DOHH2 (cell line): ENCODE measurements at regions not wholly inside any gene's neighbourhood (a gene's known extent, or its start where the extent isn't known, plus 50 kb on each side); places are given as distances from the start of the nearest gene placed in this dataset.

Source experiments
- H3F3A ChIP-seq: fragments of 200-600 bp; sonication (generic), shearing (Covaris generic); 2 replicates; pipeline ENCODE4 v1.6.0; 2016; ENCODE audit warnings: antibody characterized with exemption, mild to moderate bottlenecking; ENCODE audit not compliant: control insufficient read depth, insufficient read depth
- H3K27ac ChIP-seq: fragments of 200-600 bp; sonication (generic); 2 replicates; pipeline ENCODE4 v1.5.1; 2014; ENCODE audit warnings: low read depth, mild to moderate bottlenecking, low read length, moderate library complexity
- H3K27me3 ChIP-seq: fragments of 200-600 bp; sonication (generic); 2 replicates; pipeline ENCODE4 v1.6.1; 2014; ENCODE audit warnings: mild to moderate bottlenecking, low read length, mixed read lengths; ENCODE audit not compliant: control insufficient read depth
- H3K36me3 ChIP-seq: fragments of 200-600 bp; sonication (generic); 2 replicates; pipeline ENCODE4 v1.6.1; 2014; ENCODE audit warnings: mild to moderate bottlenecking, low read length, moderate library complexity, mixed read lengths; ENCODE audit not compliant: control insufficient read depth
- H3K4me1 ChIP-seq: fragments of 200-600 bp; sonication (generic); 2 replicates; pipeline ENCODE4 v1.6.1; 2014; ENCODE audit warnings: mild to moderate bottlenecking, low read length, mixed read lengths; ENCODE audit not compliant: control insufficient read depth
- H3K4me2 ChIP-seq: fragments of 200-600 bp; sonication (generic); 2 replicates; pipeline ENCODE4 v1.6.0; 2014; ENCODE audit warnings: mild to moderate bottlenecking, low read length, moderate library complexity
- H3K4me3 ChIP-seq: fragments of 200-600 bp; sonication (generic); 2 replicates; pipeline ENCODE4 v1.5.1; 2014; ENCODE audit warnings: mild to moderate bottlenecking, low read length, mixed read lengths
- H3K79me2 ChIP-seq: fragments of 200-600 bp; sonication (generic); 2 replicates; pipeline ENCODE4 v1.6.1; 2014; ENCODE audit warnings: mild to moderate bottlenecking, low read length, mixed read lengths; ENCODE audit not compliant: control insufficient read depth
- H3K9me2 ChIP-seq: fragments of 200-600 bp; sonication (generic); replicated peaks from 2 replicates; pipeline ENCODE4 v1.6.1; 2014; ENCODE audit warnings: mild to moderate bottlenecking, low read length, mixed read lengths; ENCODE audit not compliant: control insufficient read depth
- H3K9me3 ChIP-seq: fragments of 200-600 bp; sonication (generic); 2 replicates; pipeline ENCODE4 v1.6.1; 2014; ENCODE audit warnings: antibody characterized with exemption, low read length, mixed read lengths; ENCODE audit not compliant: control insufficient read depth, insufficient read depth
- H4K20me1 ChIP-seq: fragments of 200-600 bp; sonication (generic); 2 replicates; pipeline ENCODE4 v1.6.0; 2014; ENCODE audit warnings: low read depth, mild to moderate bottlenecking, antibody characterized with exemption, low read length, moderate library complexity; ENCODE audit not compliant: control insufficient read depth, insufficient read depth
- CTCF ChIP-seq: fragments of 200-600 bp; sonication (generic); IDR thresholded peaks from one replicate; pipeline ENCODE4 v1.5.1; 2014; ENCODE audit warnings: antibody characterized with exemption, mild to moderate bottlenecking, low read depth, low read length; ENCODE audit not compliant: poor library complexity, severe bottlenecking
- EZH2phosphoT487 ChIP-seq: fragments of 200-600 bp; sonication (generic); IDR thresholded peaks from 2 replicates; pipeline ENCODE4 v1.6.1; 2017; ENCODE audit warnings: borderline replicate concordance, mild to moderate bottlenecking, antibody characterized with exemption, low read length, moderate library complexity, mixed read lengths

- Histone ChIP-seq H3K9me2 (no peaks in the 10 kb centered on the region; the same call in 1 of the 2 replicates), H3K79me2 (no peaks in the 10 kb centered on the region), H3K4me2 (no peak overlapping the region), H3F3A (no peaks in the 10 kb centered on the region), H3K27ac (no peak overlapping the region), H3K9me3 (no peaks in the 10 kb centered on the region), H3K4me3 (no peak overlapping the region), H3K27me3 (no peaks in the 10 kb centered on the region), H3K36me3 (no peaks in the 10 kb centered on the region), H3K4me1 (no peaks in the 10 kb centered on the region), H4K20me1 (no peaks in the 10 kb centered on the region)
- TF ChIP-seq CTCF (no peak), EZH2phosphoT487 (no peak)
Measured at GRCh38 chr4:31415629-31416028, 695.5 kb downstream of the PCDH7 start.

GRCh38 chr4:31416498-31416897 lies 696.3 kb downstream of the PCDH7 start:
- H3K4me1 ChIP-seq = no peaks in the 10 kb centered on the region
- H3K36me3 ChIP-seq = no peaks in the 10 kb centered on the region
- H4K20me1 ChIP-seq = no peaks in the 10 kb centered on the region
- H3K27ac ChIP-seq = no peak overlapping the region
- H3K9me2 ChIP-seq = no peaks in the 10 kb centered on the region; the same call in 1 of the 2 replicates
- no peak for TF ChIP-seq EZH2phosphoT487
- TF ChIP-seq CTCF = no peak
- no peak overlapping the region for H3K4me3 ChIP-seq
- H3K4me2 ChIP-seq = no peak overlapping the region
- H3F3A ChIP-seq = no peaks in the 10 kb centered on the region
- no peaks in the 10 kb centered on the region for H3K27me3 ChIP-seq
- H3K9me3 ChIP-seq = no peaks in the 10 kb centered on the region
- no peaks in the 10 kb centered on the region for H3K79me2 ChIP-seq

GRCh38 chr4:31417040-31417439 lies 696.9 kb downstream of the PCDH7 start:
- H3K4me1 ChIP-seq = no peaks in the 10 kb centered on the region
- no peaks in the 10 kb centered on the region for H3K9me3 ChIP-seq
- TF ChIP-seq EZH2phosphoT487 = no peak
- no peak for TF ChIP-seq CTCF
- H3K4me3 ChIP-seq = no peak overlapping the region
- no peak overlapping the region for H3K4me2 ChIP-seq
- H4K20me1 ChIP-seq = no peaks in the 10 kb centered on the region
- H3F3A ChIP-seq = no peaks in the 10 kb centered on the region
- H3K27ac ChIP-seq = no peak overlapping the region
- H3K79me2 ChIP-seq = no peaks in the 10 kb centered on the region
- no peaks in the 10 kb centered on the region for H3K27me3 ChIP-seq
- H3K9me2 ChIP-seq = no peaks in the 10 kb centered on the region; the same call in 1 of the 2 replicates
- H3K36me3 ChIP-seq = no peaks in the 10 kb centered on the region

GRCh38 chr4:31422006-31422405 lies 701.8 kb downstream of the PCDH7 start:
- Histone ChIP-seq H4K20me1 (no peaks in the 10 kb centered on the region), H3K4me2 (no peak overlapping the region), H3K36me3 (no peaks in the 10 kb centered on the region), H3K79me2 (no peaks in the 10 kb centered on the region), H3K4me3 (no peak overlapping the region), H3F3A (no peaks in the 10 kb centered on the region), H3K27ac (no peak overlapping the region), H3K9me2 (no peaks in the 10 kb centered on the region), H3K9me3 (no peaks in the 10 kb centered on the region), H3K27me3 (no peaks in the 10 kb centered on the region), H3K4me1 (no peaks in the 10 kb centered on the region)
- TF ChIP-seq EZH2phosphoT487 = no peak
- no peak for TF ChIP-seq CTCF
